ENCODE measurements at regions not wholly inside any gene's neighbourhood (a gene's known extent, or its start where the extent isn't known, plus 50 kb on each side); places are given as distances from the start of the nearest gene placed in this dataset.

GRCh38 chr1:238233966-238234365, 343.2 kb upstream of the ZP4 start:
- no peak for TF ChIP-seq KLF11 (CRISPR knock-in tag; IDR thresholded peaks at IDR 0.05)
- no peak for TF ChIP-seq NKX3-1 (CRISPR knock-in tag; IDR thresholded peaks at IDR 0.05)
- no peak for TF ChIP-seq ZNF629 (CRISPR knock-in tag; conservative IDR thresholded peaks at IDR 0.05)
- TF ChIP-seq NR2F6 (IDR thresholded peaks at IDR 0.05), result no peak
- no peak for TF ChIP-seq NR2F6 (CRISPR knock-in tag; IDR thresholded peaks at IDR 0.05)
- TF ChIP-seq EZH2 (conservative IDR thresholded peaks at IDR 0.05; ENCODE audit: low read depth, low read length), result no peak
- TF ChIP-seq SOX6 (IDR thresholded peaks at IDR 0.05), result no peak
- no peak for TF ChIP-seq SOX6 (CRISPR knock-in tag; IDR thresholded peaks at IDR 0.05)
- TF ChIP-seq TCF12 (IDR thresholded peaks at IDR 0.05), result no peak
- no peak for TF ChIP-seq TCF12 (CRISPR knock-in tag; IDR thresholded peaks at IDR 0.05)
- TF ChIP-seq POLR2A (IDR thresholded peaks at IDR 0.05; ENCODE audit: insufficient read depth in 1 of 2, low read depth in 2 of 2, low read length in 2 of 2), result no peak
- no peak for TF ChIP-seq BCL3 (CRISPR knock-in tag; IDR thresholded peaks at IDR 0.05)
- no peak for TF ChIP-seq FOXO4 (CRISPR knock-in tag; conservative IDR thresholded peaks at IDR 0.05)
